ELR (cell line): ENCODE measurements at regions not wholly inside any gene's neighbourhood (a gene's known extent, or its start where the extent isn't known, plus 50 kb on each side); places are given as distances from the start of the nearest gene placed in this dataset.

Experiments used
- DNase-seq: peaks from one replicate; pipeline ENCODE4 v3.0.0-alpha.2; 2015; ENCODE audit warnings: low read depth

GRCh38 chr1:81574408-81574807 is 226.3 kb upstream of the ADGRL2 start:
- no peak for DNase-seq

DNA sequence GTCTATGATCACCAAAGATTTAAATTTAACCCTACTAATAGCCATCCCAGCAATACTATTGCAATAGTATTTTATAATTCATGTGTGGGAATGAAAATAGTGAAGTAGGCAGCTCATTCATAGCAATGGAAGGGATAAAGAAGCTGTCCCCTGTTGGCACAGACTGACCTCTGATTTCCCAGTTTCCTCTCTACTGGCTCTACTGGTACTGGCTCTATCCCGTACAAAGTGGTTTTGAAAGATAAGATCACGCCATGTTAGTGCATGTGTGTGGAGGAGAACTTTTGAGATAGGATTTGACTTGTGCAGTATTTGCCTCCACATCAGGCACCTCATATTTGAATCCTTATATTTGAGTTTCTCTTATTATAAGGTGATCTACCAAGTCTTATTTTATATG is 227.3 kb upstream of the ADGRL2 start:
- DNase-seq: no peak

DNA sequence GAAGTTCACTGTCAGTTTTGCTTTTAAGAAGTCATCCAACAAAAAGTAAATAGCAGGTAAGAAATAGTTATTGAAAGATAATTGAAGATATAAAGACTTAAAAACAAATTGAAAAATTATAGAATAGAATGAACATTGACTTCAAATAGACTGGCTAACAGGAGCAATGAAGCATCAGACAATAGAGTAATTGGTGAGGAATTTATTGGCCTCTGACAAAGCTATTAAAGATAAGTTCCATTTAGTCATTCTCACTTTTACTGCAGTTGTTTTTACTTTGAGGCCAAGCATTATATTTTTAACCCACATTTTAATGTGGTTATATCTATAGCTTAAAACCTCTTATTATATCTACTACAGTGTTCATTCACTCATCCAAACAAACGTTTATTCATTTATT is 228.8 kb upstream of the ADGRL2 start:
- DNase-seq: no peak

GRCh38 chr1:81569761-81570160 is 231.0 kb upstream of the ADGRL2 start:
- DNase-seq: no peak

DNA sequence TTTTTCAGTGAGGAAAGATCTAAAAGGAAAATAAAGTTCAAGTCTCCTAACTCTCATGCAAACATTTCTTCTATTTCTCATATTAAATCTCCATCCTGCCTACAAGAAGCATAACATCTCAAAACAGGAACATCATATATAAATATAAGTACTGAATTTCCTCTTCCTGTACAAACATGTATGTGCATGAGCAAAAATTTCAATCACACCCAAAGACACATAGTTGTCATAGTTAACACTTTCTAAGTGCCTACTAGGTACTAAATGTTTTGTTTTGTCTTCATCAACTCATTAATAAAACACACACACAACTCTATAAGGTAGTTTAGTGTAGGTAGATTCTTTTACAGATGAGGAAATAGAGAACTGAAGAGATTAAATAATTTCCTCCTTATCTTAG is 237.1 kb upstream of the ADGRL2 start:
- no peak for DNase-seq

DNA sequence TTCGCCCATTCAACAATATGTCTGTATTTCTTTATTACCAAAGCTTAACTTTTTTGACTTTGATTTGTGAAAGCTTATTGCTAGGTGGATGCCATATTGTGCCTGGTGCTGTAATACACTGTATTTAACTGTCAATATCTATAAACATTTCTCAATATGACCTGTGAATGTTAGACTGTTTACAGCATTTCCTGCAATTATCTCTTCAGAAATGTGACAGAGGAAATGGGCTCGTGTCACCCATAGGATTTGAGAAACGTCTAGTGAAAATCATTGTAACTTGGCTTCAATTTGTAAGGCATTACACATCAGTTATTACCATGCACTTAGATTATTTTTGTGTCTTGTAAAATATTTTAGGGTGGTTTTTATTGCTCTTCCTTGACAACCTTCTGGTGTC is 237.8 kb upstream of the ADGRL2 start:
- no peak for DNase-seq

DNA sequence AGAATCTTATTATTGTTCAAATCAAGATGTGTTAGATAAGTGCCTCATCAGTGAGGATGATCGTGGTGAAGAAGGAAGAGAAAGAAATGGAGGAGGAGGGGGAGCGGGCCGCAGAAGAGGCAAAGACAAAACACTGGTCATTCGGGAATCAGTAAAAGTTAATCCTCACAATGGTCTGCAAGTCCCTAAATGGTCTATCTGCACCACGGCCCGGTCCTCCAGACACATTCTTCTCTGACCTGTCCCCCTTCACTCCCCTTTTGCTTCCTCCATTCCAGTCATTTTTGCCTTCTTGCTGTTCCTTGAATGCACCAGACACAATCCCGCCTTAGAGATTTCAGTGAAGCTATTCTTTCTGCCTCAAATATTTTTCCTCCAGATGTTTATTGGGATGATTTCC is 240.1 kb upstream of the ADGRL2 start:
- DNase-seq: no peak

DNA sequence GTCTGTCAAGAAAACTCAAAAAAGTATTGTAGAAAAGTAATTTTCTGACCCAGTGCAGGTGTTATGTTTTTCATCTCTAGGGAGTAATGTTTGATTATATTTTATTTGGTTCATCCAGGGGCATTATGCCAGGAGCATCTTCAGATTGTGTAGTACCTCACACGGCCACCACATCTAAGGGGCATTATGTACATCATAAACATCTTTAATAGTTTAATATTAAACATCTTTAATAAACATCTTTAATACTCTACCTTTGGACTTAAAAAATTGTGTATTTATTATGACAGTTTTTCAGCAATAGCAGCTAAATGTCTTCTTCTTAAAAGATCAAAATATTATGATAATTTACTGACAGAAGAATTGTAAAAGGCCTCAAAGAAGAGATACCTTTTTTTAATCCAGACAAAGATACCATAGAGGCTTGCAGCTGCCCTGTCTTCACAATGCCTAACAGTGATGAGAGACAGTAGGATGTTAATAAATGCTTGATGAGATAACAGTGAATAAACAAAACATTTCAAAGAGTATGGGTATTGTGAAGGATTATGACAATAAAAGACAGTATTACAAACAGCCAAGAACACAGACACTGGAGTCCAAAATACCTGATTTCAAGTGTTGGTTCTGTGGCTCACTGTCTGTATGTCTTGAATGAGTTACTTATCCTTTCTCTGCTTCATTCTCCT is 240.9 kb upstream of the ADGRL2 start:
- DNase-seq: peak; percentile 26

DNA sequence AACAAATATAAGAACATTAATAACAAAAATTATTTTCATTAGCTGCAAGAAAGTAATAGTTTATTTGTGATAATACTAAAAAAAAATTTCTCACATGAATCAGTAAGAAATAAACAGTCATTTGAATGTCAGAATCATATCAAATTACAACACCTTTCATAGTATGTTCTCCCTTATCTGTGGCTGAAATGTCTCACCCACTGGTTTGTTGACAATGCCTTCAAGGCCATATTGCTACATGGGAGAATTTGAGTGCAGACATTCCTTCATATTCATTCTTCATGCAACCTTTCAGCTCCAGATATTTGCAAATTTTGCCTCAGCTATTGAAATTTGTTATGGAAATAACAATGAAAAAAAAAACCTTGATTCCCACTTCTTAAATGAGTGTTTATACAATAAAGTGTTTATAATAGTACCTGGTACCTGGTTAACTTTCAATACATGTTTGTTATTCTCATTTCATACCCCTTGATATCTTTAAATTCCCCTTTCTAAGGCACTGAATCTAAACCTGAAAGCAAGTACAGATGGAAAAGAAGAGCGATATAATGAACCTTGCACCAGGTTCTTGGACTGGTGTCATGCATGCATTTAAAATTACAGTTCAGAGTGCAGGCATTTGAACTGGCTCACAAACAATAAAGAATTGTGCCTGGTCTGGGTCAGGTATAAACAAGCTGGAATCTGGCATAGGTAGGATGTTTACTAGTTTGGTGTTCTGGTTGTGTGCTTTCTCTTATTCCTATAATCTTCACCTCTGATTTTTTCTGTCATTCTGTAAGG is 242.2 kb upstream of the ADGRL2 start:
- no peak for DNase-seq

GRCh38 chr1:81556968-81557367 is 243.8 kb upstream of the ADGRL2 start:
- no peak for DNase-seq

GRCh38 chr1:81554534-81554933 is 246.2 kb upstream of the ADGRL2 start:
- no peak for DNase-seq

DNA sequence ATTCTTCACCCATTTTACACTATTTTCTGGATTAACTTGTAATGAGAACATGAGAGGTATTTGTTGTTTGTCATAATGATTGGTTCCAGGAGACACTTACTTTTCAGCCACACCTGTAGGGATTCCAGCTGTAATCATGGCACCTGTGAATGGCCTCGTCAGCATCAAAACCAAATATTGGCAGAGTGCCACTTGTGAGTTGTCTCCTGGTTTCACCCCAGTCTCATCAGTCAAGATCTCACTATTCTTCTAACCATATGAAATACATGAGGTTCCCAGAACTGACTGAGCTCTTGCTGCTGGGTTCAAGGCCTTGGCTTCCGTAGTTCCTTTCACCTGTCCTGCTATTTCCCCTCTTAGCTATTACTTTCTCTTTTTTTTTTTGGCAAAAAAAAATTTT is 246.6 kb upstream of the ADGRL2 start:
- no peak for DNase-seq

DNA sequence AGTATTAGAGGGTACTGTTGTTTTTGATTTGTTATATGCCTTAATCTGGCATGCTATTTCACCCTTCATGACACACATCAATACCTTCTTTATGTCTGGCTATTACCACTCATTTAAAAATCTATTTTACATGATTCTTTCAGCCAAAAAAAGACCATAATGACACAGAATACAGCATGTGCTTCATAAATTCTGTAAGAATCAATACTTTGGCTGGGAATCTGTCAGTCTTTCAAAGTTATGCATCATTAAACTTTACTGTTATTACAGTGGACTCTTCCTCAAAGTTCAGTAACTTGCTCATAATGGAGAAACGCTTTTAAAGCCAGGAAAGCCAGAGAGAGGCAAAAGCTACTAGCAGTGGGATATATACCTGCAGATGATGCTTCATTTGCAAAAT is 247.2 kb upstream of the ADGRL2 start:
- no peak for DNase-seq

DNA sequence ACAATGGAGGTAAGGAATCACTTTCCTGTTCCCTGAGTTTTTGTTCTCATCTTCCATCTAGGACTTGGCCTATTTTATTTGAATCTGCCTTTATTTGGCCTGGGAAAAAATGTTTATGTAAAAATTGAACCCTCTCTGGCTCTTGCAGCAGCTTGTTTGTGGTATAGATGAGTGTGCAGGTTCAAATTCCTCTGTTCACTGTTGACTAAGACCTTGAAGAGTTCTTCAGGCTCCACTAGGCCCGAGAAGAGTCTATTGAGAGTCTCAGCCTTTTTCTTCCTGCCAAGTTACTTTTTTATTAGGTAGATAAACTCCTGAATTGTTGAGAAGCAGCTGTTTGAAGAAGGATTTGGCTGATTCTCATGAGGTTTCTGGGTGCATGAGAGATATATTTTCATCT is 248.8 kb upstream of the ADGRL2 start:
- no peak for DNase-seq

DNA sequence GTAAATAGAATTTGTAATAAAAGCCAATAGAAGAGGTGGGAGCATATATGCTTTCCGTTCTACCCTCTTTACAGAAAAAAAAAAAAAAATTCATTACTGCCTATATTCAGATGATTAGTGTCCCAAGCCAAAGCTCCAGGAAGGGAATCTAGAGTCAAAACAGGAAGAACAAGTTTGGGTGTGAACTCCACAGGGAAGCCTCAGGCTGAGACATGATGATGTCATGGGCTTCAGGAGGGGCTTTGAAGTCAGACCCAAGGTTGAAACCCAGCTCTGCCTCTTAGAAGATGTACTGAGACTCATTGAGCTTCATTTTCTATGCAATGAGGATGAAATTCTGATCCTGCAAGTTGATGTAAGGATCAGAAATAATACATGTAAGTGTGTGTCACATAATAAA is 250.0 kb upstream of the ADGRL2 start:
- DNase-seq: no peak

GRCh38 chr1:81549588-81550127 is 251.1 kb upstream of the ADGRL2 start:
- peak; percentile 50 for DNase-seq

- no peak for DNase-seq
Observed at GRCh38 chr1:81548918-81549587, 251.7 kb upstream of the ADGRL2 start.

DNA sequence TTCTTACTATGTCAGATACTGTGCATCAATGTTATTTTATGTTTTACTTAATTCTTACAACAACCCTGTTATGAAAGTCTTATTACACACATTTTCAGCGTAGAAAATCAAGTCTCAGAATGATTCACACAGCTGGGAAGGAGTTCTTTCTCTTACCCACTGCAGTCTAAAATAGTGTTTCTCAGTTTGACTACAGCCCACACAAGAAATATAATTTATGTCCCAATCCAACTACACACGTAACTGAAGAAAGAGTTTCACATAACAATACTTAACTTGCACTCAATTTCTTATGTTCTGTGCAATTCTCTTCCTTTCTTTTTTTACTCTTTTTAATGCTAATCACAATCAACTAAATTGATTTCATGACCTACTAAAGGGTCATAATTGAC is 252.8 kb upstream of the ADGRL2 start:
- no peak for DNase-seq

DNA sequence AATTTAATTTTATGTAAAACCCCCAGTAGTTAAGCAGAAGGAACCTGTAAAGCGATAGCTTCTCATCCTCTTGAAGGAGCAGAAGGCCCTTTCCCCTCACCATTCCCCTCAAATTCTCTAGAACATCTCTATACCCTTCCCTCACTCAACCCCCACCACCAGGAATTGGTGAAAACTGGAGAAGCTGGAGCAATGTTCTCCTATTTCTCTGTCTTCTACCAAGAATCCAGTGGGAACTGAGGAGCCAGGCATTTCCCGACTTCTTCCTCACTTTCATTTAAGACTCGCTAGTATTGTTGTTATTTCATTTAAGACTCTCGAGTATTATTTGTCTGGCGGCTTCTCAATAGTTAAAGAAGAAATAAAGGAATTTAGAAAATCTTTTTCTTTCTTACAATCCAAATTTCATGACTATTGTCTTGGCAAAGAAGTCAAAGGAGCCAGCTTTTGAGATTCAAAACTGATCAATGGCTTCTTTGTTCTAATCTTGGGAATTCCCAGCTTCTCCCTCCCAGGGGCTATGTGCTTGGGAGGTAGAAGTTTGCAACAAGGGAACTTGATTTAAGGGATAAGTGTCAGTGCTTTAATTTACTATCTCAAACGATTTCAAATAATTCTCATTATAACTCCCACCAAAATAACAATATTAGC is 253.3 kb upstream of the ADGRL2 start:
- DNase-seq: no peak

GRCh38 chr1:81545734-81546133 is 255.0 kb upstream of the ADGRL2 start:
- no peak for DNase-seq

GRCh38 chr1:81543764-81544163 is 257.0 kb upstream of the ADGRL2 start:
- DNase-seq: no peak

DNA sequence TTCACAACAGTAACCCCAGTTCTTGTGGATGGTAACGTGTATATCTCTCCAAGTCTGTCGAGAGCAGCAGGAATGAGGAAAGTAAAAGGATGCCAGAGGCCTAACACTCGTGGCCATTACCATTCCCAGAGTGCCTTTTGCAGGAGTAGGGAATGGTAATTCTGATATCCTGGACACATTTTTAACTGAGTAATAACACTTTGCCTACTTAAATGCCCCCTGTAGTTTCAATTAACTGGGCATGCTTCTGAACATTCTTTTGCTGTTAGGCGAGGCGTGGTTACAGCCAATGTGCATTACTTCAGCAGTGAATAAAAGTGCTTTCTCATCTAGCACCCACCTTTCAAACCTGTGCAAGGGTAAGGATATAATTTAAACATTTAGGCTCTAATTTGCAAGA is 258.5 kb upstream of the ADGRL2 start:
- no peak for DNase-seq

DNA sequence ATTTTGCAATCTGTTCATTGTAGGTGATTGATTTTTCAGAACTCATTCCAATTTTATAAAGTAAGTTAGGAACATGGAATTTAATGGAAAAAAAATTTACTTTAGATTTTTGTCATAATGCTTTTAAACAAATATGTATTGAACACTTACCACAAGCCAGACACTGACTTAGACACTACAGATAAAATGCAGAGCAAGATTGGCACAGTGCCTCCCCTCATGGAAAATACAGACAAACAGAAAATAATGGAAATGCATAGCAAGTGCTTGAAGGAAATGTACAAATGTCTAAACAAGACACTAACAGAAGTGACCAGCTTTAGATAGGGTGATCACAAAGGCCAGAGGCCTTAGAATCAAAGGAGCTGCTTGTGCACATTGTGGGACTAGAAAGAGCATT is 260.5 kb upstream of the ADGRL2 start:
- no peak for DNase-seq
